HG02571 (cell line): ENCODE measurements at regions not wholly inside any gene's neighbourhood (a gene's known extent, or its start where the extent isn't known, plus 50 kb on each side); places are given as distances from the start of the nearest gene placed in this dataset.
"Not testable (repeated sequence)": the region's sequence is repeated elsewhere in the genome, so short reads cannot be mapped to it uniquely, and the experiment has no call there.

Experiments
- ATAC-seq: cut with Tn5 transposase; IDR thresholded peaks from one replicate; pipeline ENCODE4 v1.9.1; 2021; ENCODE audit warnings: mild to moderate bottlenecking, moderate library complexity; ENCODE audit not compliant: unreplicated experiment

- no peak for ATAC-seq
Observed at GRCh38 chr20:60096166-60096565, 137.9 kb downstream of the CDH26 start.

DNA sequence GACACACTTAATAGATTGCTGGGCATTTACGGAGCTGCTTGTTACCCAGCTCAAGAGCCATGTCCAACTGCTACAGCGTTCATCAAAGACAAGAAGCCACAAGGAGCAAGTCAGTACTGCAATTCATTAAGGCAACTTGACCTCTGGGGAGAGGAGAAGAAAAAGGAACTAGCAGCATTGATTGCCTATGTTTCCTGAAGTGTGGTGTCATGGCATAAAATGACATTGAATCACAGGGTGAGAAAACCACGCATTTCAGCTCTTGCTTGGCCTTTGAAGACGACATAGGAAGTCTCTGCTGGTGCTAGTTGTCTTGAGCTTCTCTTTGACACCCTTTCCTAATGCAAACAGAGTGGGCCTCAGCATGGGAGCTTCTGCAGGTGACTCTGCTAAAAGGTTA is 139.1 kb downstream of the CDH26 start:
- no peak for ATAC-seq

- ATAC-seq, result no peak
Observed at GRCh38 chr20:60100780-60101179, 142.6 kb downstream of the CDH26 start.

- no peak for ATAC-seq
Observed at GRCh38 chr20:60101201-60101890, 143.1 kb downstream of the CDH26 start.

DNA sequence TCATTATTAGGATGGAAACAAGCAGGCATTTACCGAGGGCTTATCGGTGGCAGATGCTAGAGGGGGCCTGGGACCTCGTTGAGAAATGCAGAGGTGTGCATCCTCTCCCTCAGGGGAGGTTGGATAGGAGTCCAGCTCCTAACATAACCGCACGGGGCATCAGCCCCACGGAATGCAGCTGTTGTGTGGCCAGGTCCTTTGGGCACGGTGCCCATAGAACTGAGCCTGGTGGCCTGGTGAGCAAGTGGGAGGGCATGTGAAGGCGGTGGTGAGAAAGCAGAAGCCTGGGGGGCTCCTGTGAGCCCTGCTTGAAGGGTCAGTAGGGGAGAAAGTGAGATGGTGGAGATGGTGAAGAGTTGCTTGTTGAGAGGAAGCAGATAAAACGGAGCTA is 143.7 kb downstream of the CDH26 start:
- no peak for ATAC-seq

DNA sequence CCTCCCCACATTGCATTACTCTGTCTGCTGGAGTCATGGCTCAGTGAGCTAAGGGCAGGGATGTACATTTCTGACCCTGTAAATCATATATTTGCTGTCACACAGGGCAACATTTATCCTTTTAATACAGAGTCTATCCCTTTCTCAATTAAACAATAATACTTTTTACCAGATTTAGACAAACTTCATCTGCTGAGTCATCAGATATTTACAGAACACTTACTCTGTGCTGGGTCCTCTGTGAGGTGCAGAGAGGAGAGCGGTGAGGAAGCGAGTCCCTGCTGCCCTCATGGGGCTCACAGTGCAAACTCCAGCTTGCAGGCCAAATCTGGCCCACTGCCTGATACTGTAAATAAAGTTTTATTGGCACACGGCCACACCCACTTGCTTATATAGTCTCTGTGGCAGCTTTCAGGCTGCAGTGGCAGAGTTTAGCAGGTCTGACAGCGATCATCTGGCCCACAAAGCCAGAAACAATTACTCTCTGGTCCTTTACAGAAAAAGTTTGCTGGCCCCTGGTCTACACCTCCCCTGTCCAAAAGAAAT is 144.5 kb downstream of the CDH26 start:
- no peak for ATAC-seq

GRCh38 chr20:60104993-60105803 is 147.0 kb downstream of the CDH26 start:
- ATAC-seq, result no peak

- ATAC-seq, result not testable (repeated sequence)
Observed at GRCh38 chr20:60106186-60106585, 148.0 kb downstream of the CDH26 start.

GRCh38 chr20:60107621-60108390 is 149.6 kb downstream of the CDH26 start:
- no peak for ATAC-seq

- ATAC-seq, result no peak
Observed at GRCh38 chr20:60108397-60108796, 150.2 kb downstream of the CDH26 start.

DNA sequence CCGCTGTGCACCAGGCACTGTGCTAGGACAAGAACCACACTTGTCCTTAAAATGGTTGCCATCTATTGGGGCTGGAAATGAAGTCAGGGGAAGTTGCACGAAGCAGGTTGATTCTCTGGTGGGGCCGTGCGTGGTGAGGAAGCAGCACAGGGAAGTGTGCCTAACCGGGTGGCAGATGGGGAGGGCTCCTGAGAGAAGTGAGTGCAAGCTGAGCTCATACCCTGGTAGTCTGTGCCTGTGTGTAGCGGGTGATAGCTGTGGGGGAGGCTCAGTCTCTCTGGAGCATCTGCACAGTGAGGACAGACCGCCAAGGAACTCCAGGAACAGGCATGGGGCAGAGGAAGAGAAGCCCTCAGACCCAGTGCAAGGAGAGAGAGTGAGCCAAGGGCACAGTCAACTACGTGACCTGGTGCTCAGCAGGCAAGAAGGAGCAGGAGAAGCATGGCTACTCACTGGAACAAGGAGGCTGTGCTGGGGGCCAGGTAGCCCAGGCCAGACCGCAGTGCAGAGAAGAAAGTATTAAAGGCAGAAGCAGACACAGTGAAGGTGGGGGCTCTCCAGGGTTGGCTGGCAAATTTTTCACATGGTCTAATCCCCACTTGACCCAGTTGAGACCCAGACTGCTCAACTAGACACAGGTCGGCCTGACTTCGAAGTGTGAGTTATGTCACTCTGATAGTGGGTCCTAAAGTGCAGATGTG is 155.0 kb downstream of the CDH26 start:
- no peak for ATAC-seq

GRCh38 chr20:60113771-60114170 is 155.5 kb downstream of the CDH26 start:
- no peak for ATAC-seq

DNA sequence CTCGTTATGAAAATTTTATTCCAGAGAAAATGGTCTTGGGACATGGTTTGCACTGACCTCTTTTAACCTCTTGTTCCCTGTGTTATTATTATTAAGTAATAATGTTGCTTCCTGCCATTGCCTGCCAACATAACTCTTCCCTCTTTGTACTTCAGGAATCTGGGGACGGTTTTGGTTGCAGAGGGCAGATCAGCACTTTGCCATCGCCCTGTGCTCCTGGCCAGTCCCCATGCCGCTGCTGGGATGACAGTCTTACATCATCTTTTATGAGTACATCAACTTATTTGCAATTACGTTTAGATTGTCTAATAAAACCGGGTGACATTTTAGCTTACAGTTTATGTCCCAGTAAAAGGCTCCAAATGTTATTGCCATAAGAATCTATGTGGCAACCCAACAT is 157.2 kb downstream of the CDH26 start:
- no peak for ATAC-seq

- no peak for ATAC-seq
Observed at GRCh38 chr20:60116128-60116909, 158.1 kb downstream of the CDH26 start.

DNA sequence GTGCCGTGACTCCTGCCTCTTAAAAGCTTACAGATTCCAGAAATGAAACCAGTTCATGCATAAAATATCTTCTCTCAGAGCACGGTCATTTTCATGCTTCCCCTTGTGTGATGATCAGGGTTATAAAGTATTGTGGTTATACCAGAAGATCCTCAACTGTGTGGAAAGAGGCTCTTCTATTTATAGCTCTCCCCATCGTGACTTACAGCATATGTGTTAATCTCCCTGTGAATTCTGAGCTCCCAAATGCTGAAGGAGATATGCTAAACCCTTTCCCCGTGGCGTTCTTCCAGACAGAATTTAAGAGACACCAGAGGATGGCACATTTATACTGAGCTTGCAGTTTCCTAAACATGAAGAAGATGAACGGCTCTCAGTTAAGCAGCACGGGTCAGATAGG is 158.8 kb downstream of the CDH26 start:
- no peak for ATAC-seq

DNA sequence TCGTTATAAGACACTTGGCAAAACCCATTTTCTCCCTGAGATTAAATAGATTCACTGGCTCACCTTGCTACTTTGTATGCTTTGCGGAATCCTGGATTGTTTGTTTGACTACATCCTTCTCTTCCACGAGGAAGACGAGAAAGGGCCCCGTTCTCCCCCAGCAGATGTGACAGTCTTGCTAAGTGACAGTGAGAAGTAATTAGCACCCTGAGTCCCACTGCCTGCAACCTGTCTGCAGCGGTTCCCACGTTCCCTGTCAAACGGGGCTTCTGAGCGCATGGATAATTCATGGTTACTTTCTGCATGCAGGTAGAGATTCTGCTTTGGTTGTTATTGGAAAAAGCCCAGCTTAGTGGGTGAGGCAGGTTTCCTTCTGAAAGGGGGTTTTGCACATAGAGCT is 163.7 kb downstream of the CDH26 start:
- ATAC-seq, result no peak

GRCh38 chr20:60122671-60123070 is 164.4 kb downstream of the CDH26 start:
- ATAC-seq, result no peak

DNA sequence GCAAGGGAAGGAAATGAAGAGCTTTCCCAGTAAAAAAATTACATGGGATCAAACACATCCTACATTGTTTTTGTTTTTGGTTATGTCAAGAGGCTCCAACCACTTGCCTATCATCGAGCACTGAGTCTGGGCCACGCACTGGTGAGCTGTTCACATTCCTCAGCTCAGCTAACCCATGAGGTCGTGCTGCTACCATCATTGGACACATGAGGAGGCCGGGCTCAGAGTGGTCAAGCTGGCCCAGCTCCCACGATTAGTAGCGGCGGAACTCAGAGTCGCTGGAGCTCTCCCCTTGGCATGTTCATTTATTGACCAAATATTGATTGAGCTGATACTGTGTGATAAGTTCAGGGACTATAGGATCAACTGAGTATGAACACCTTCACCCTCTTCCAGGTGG is 164.9 kb downstream of the CDH26 start:
- ATAC-seq, result no peak

GRCh38 chr20:60123652-60124051 is 165.4 kb downstream of the CDH26 start:
- no peak for ATAC-seq

GRCh38 chr20:60124776-60125381 is 166.7 kb downstream of the CDH26 start:
- ATAC-seq, result no peak
